GM12801 (cell line): ENCODE measurements at regions not wholly inside any gene's neighbourhood (a gene's known extent, or its start where the extent isn't known, plus 50 kb on each side); places are given as distances from the start of the nearest gene placed in this dataset.

Experiments used
- CTCF ChIP-seq: IDR thresholded peaks from one replicate; pipeline ENCODE4 v1.5.1; 2011; ENCODE audit warnings: control low read depth; ENCODE audit not compliant: insufficient read length; ENCODE audit errors: extremely low read depth

GRCh38 chr3:5673521-5673920 is 486.0 kb downstream of the EDEM1 start:
- no peak for TF ChIP-seq CTCF

- TF ChIP-seq CTCF, result no peak
Measured at GRCh38 chr3:5675319-5675718, 487.8 kb downstream of the EDEM1 start.

GRCh38 chr3:5677555-5677954 is 490.0 kb downstream of the EDEM1 start:
- TF ChIP-seq CTCF, result no peak

- no peak for TF ChIP-seq CTCF
Measured at GRCh38 chr3:5678248-5678647, 490.7 kb downstream of the EDEM1 start.

GRCh38 chr3:5678844-5679243 is 491.3 kb downstream of the EDEM1 start:
- TF ChIP-seq CTCF, result no peak

- TF ChIP-seq CTCF, result no peak
Measured at GRCh38 chr3:5687230-5687629, 499.7 kb downstream of the EDEM1 start.

- TF ChIP-seq CTCF, result no peak
Measured at GRCh38 chr3:5690490-5690889, 503.0 kb downstream of the EDEM1 start.

GRCh38 chr3:5690904-5691532 is 503.5 kb downstream of the EDEM1 start:
- no peak for TF ChIP-seq CTCF
